Fibroblast of lung (primary cell): ENCODE measurements at regions not wholly inside any gene's neighbourhood (a gene's known extent, or its start where the extent isn't known, plus 50 kb on each side); places are given as distances from the start of the nearest gene placed in this dataset.

ENCODE experiments used
- DNase-seq, 2 donors: peaks; one replicate each; pipeline versions ENCODE4 v3.0.0 to v3.0.0-alpha.2; 2010; ENCODE audit warnings: low read depth in 2 of 2
- H2AFZ ChIP-seq: 2 replicates; pipeline ENCODE4 v1.5.1; 2012; ENCODE audit warnings: low read length, control low read depth, inconsistent platforms
- H3K27ac ChIP-seq: 2 replicates; pipeline ENCODE4 v1.5.1; 2011; ENCODE audit warnings: low read length, control low read depth; ENCODE audit not compliant: insufficient read depth
- H3K27me3 ChIP-seq: 2 replicates; pipeline ENCODE4 v1.5.1; 2011; ENCODE audit warnings: mild to moderate bottlenecking, low read length; ENCODE audit not compliant: control insufficient read depth, insufficient read depth
- H3K36me3 ChIP-seq: 2 replicates; pipeline ENCODE4 v1.5.1; 2011; ENCODE audit warnings: low read length; ENCODE audit not compliant: control insufficient read depth, insufficient read depth
- H3K4me1 ChIP-seq: 2 replicates; pipeline ENCODE4 v1.5.1; 2011; ENCODE audit warnings: low read length; ENCODE audit not compliant: control insufficient read depth, insufficient read depth; ENCODE audit errors: extremely low read depth
- H3K4me2 ChIP-seq: 2 replicates; pipeline ENCODE4 v1.5.1; 2011; ENCODE audit warnings: low read length, control low read depth; ENCODE audit not compliant: insufficient read depth; ENCODE audit errors: extremely low read depth
- H3K4me3 ChIP-seq, 4 experiments: fragments of 200-600 bp in 1 of 4; sonication (generic) in 1 of 4; replicated peaks in 1 of 4; 2 replicates each; pipeline ENCODE4 v1.5.1; 2011 to 2016; ENCODE audit warnings: low read length in 4 of 4, low read depth in 3 of 4, mild to moderate bottlenecking in 3 of 4, control low read depth in 2 of 4, inconsistent platforms in 1 of 4, mixed read lengths in 1 of 4; ENCODE audit not compliant: insufficient read depth in 1 of 4; ENCODE audit errors: control extremely low read depth in 1 of 4
- H3K79me2 ChIP-seq: 2 replicates; pipeline ENCODE4 v1.5.1; 2012; ENCODE audit warnings: mild to moderate bottlenecking, low read length, inconsistent platforms; ENCODE audit not compliant: control insufficient read depth, insufficient read depth
- H3K9ac ChIP-seq: 2 replicates; pipeline ENCODE4 v1.5.1; 2011; ENCODE audit warnings: mild to moderate bottlenecking, low read length, control low read depth; ENCODE audit not compliant: insufficient read depth
- H3K9me3 ChIP-seq: 2 replicates; pipeline ENCODE4 v1.5.1; 2012; ENCODE audit warnings: low read depth, low read length; ENCODE audit not compliant: control insufficient read depth, insufficient read depth
- H4K20me1 ChIP-seq: 2 replicates; pipeline ENCODE4 v1.5.1; 2011; ENCODE audit warnings: low read length; ENCODE audit not compliant: control insufficient read depth, insufficient read depth; ENCODE audit errors: extremely low read depth
- EZH2 ChIP-seq: IDR thresholded peaks from 2 replicates; pipeline ENCODE4 v1.5.1; 2012; ENCODE audit warnings: low read length, control low read depth, mild to moderate bottlenecking; ENCODE audit errors: missing control alignments
- TF ChIP-seq, protein P1 (sequence below), 2 donors: IDR thresholded peaks in 1 of 2; conservative IDR thresholded peaks in 1 of 2; 1 replicate in 1 of 2; 2 replicates in 1 of 2; pipeline ENCODE4 v1.5.1; 2011 to 2012; ENCODE audit warnings: low read length in 2 of 2, control low read depth in 1 of 2, inconsistent platforms in 1 of 2, low read depth in 1 of 2, mild to moderate bottlenecking in 1 of 2

DNA sequence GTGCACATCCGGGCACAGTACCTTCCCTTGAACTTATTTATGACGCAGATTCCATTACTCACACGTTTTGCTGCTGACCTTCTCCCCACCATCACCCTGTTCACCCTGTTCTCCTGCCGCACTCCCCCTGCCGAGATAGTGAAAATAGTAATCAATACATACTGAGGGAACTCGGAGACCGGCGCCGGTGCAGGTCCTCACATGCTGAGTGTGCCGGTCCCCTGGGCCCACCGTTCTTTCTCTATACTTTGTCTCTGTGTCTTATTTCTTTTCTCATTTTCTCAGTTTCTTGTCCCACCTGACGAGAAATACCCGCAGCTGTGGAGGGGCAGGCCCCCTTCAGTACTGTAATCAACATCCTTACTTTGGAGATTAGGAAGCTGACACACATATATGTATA lies 1337.1 kb upstream of the PABPC4L start:
- H2AFZ ChIP-seq = no peak overlapping the region
- H3K27me3 ChIP-seq = no peaks in the 10 kb centered on the region
- H3K9ac ChIP-seq = no peak overlapping the region
- no peaks in the 10 kb centered on the region for H4K20me1 ChIP-seq
- DNase-seq = no peak
- H3K79me2 ChIP-seq = no peaks in the 10 kb centered on the region
- no peaks in the 10 kb centered on the region for H3K4me1 ChIP-seq
- H3K27ac ChIP-seq = no peak overlapping the region
- no peaks in the 10 kb centered on the region for H3K9me3 ChIP-seq
- no peaks in the 10 kb centered on the region for H3K36me3 ChIP-seq
- no peak overlapping the region for H3K4me2 ChIP-seq
- TF ChIP-seq, protein P1, sequence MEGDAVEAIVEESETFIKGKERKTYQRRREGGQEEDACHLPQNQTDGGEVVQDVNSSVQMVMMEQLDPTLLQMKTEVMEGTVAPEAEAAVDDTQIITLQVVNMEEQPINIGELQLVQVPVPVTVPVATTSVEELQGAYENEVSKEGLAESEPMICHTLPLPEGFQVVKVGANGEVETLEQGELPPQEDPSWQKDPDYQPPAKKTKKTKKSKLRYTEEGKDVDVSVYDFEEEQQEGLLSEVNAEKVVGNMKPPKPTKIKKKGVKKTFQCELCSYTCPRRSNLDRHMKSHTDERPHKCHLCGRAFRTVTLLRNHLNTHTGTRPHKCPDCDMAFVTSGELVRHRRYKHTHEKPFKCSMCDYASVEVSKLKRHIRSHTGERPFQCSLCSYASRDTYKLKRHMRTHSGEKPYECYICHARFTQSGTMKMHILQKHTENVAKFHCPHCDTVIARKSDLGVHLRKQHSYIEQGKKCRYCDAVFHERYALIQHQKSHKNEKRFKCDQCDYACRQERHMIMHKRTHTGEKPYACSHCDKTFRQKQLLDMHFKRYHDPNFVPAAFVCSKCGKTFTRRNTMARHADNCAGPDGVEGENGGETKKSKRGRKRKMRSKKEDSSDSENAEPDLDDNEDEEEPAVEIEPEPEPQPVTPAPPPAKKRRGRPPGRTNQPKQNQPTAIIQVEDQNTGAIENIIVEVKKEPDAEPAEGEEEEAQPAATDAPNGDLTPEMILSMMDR (conservative IDR thresholded peaks at IDR 0.05 in 1 of 2, IDR thresholded peaks at IDR 0.05 in 1 of 2; ENCODE audit: low read depth in 1 of 2, low read length in 2 of 2) = no peak
- TF ChIP-seq EZH2 = no peak
- no peak overlapping the region for H3K4me3 ChIP-seq

DNA sequence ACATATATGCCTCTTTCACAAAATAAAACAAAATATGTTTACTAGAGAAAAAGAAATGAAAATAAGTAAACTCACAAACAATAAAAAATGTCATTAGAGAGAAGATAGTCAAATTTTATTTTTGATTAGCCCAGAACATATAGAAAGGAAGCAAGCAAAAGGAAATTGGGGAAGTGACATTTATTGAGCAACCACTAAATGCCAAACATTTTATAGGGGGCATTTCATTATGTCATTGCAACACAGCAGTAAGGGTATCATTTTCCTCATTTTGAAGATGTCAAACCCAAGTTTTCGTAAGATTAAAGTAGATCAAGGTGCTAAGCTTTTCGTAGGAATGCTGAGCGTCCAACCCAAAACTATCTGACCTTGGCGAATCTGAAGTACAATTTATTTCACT lies 1331.5 kb upstream of the PABPC4L start:
- H3K79me2 ChIP-seq = no peaks in the 10 kb centered on the region
- DNase-seq = no peak
- H3K9ac ChIP-seq = no peak overlapping the region
- TF ChIP-seq EZH2 = no peak
- TF ChIP-seq, protein P1 (conservative IDR thresholded peaks at IDR 0.05 in 1 of 2, IDR thresholded peaks at IDR 0.05 in 1 of 2; ENCODE audit: low read depth in 1 of 2, low read length in 2 of 2) = no peak
- no peak overlapping the region for H2AFZ ChIP-seq
- H3K27me3 ChIP-seq = no peaks in the 10 kb centered on the region
- no peaks in the 10 kb centered on the region for H3K4me1 ChIP-seq
- H3K4me2 ChIP-seq = no peak overlapping the region
- no peak overlapping the region for H3K4me3 ChIP-seq
- no peaks in the 10 kb centered on the region for H4K20me1 ChIP-seq
- no peaks in the 10 kb centered on the region for H3K9me3 ChIP-seq
- no peak overlapping the region for H3K27ac ChIP-seq
- H3K36me3 ChIP-seq = no peaks in the 10 kb centered on the region

DNA sequence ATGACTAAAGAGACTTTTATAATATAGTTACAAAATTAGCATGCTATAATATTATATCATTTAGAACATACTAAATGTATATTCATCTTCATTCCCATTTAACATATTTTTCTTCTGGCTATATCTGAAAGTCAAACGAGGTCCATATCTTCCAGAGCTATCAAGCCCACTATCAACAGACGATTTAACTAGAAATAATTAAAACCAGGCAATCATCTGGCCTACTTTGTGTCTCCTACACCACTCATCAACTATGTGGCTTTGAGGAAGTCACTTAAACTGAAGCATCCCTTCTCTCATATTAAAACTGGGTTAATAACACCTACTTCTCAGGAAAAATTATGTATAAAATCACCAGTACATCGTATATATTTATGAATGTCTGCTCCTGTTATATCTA lies 1330.5 kb upstream of the PABPC4L start:
- TF ChIP-seq, protein P1 (conservative IDR thresholded peaks at IDR 0.05 in 1 of 2, IDR thresholded peaks at IDR 0.05 in 1 of 2; ENCODE audit: low read depth in 1 of 2, low read length in 2 of 2) = no peak
- no peak for TF ChIP-seq EZH2
- no peaks in the 10 kb centered on the region for H3K79me2 ChIP-seq

More for the DNA sequence above, 1330.5 kb upstream of the PABPC4L start:
- Histone ChIP-seq H3K4me2 (no peak overlapping the region), H3K4me3 (no peak overlapping the region), H3K4me1 (no peaks in the 10 kb centered on the region), H3K27me3 (no peaks in the 10 kb centered on the region), H3K27ac (no peak overlapping the region), H3K36me3 (no peaks in the 10 kb centered on the region), H3K9ac (no peak overlapping the region), H2AFZ (no peak overlapping the region), H4K20me1 (no peaks in the 10 kb centered on the region), H3K9me3 (no peaks in the 10 kb centered on the region)
- DNase-seq = no peak
